ENCODE measurements at regions not wholly inside any gene's neighbourhood (a gene's known extent, or its start where the extent isn't known, plus 50 kb on each side); places are given as distances from the start of the nearest gene placed in this dataset.
A peak's percentile ranks its signal among the peaks of the same experiment; 100 is the strongest.

- peaks cover 0 to 2% of the 10 kb centered on the region in 2 experiments for H3K9me3 ChIP-seq (ENCODE audit: control insufficient read depth in 2 of 2, low read length in 2 of 2)
- Mint-ChIP-seq H3K9me3 (peaks cover 0 to 12% (median 5%) of the 10 kb centered on the region in 7 donors), H3K27me3 (no peaks in the 10 kb centered on the region), H3K27ac (no peak overlapping the region), H3K4me3 (no peak overlapping the region), H3K36me3 (no peaks in the 10 kb centered on the region), H3K4me1 (no peaks in the 10 kb centered on the region)
- no peak overlapping the region for H3K4me3 ChIP-seq (ENCODE audit: low read depth, low read length)
- H3K4me1 ChIP-seq (ENCODE audit: control insufficient read depth, insufficient read depth, low read length, poor library complexity, severe bottlenecking): no peaks in the 10 kb centered on the region
- H3K27me3 ChIP-seq (ENCODE audit: control insufficient read depth, insufficient read depth, low read length): no peaks in the 10 kb centered on the region
- ATAC-seq (ENCODE audit: low read depth in 2 of 2): no peak
- DNase-seq: no peak
- no peaks in the 10 kb centered on the region for H3K36me3 ChIP-seq (ENCODE audit: control insufficient read depth, insufficient read depth, low read length)
- H3K27ac ChIP-seq (ENCODE audit: insufficient read depth, low read length, poor library complexity, severe bottlenecking): no peak overlapping the region
Observed at GRCh38 chr7:15831606-15832005, 145.1 kb upstream of the MEOX2 start.

GRCh38 chr7:15829691-15830090 lies 143.2 kb upstream of the MEOX2 start:
- Mint-ChIP-seq H3K27me3 (no peaks in the 10 kb centered on the region), H3K27ac (no peak overlapping the region), H3K9me3 (peaks cover 0 to 9% (median 3%) of the 10 kb centered on the region in 7 donors), H3K4me1 (no peaks in the 10 kb centered on the region), H3K4me3 (no peak overlapping the region), H3K36me3 (no peaks in the 10 kb centered on the region)
- no peaks in the 10 kb centered on the region for H3K36me3 ChIP-seq (ENCODE audit: control insufficient read depth, insufficient read depth, low read length)
- no peak overlapping the region for H3K27ac ChIP-seq (ENCODE audit: insufficient read depth, low read length, poor library complexity, severe bottlenecking)
- H3K27me3 ChIP-seq (ENCODE audit: control insufficient read depth, insufficient read depth, low read length): no peaks in the 10 kb centered on the region
- H3K4me3 ChIP-seq (ENCODE audit: low read depth, low read length): no peak overlapping the region
- no peak for ATAC-seq (ENCODE audit: low read depth in 2 of 2)
- no peaks in the 10 kb centered on the region for H3K9me3 ChIP-seq (ENCODE audit: control insufficient read depth in 2 of 2, low read length in 2 of 2)
- DNase-seq: no peak
- no peaks in the 10 kb centered on the region for H3K4me1 ChIP-seq (ENCODE audit: control insufficient read depth, insufficient read depth, low read length, poor library complexity, severe bottlenecking)

- Histone ChIP-seq H3K4me1 (ENCODE audit: control insufficient read depth, insufficient read depth, low read length, poor library complexity, severe bottlenecking) (no peaks in the 10 kb centered on the region), H3K27ac (ENCODE audit: insufficient read depth, low read length, poor library complexity, severe bottlenecking) (no peak overlapping the region), H3K9me3 (ENCODE audit: control insufficient read depth in 2 of 2, low read length in 2 of 2) (no peaks in the 10 kb centered on the region), H3K36me3 (ENCODE audit: control insufficient read depth, insufficient read depth, low read length) (no peaks in the 10 kb centered on the region), H3K27me3 (ENCODE audit: control insufficient read depth, insufficient read depth, low read length) (no peaks in the 10 kb centered on the region), H3K4me3 (ENCODE audit: low read depth, low read length) (no peak overlapping the region)
- Mint-ChIP-seq H3K27ac (no peak overlapping the region), H3K4me3 (no peak overlapping the region), H3K36me3 (no peaks in the 10 kb centered on the region), H3K9me3 (peaks cover 0 to 9% (median 3%) of the 10 kb centered on the region in 7 donors), H3K4me1 (no peaks in the 10 kb centered on the region), H3K27me3 (no peaks in the 10 kb centered on the region)
- DNase-seq (no peak), ATAC-seq (ENCODE audit: low read depth in 2 of 2) (no peak)
Observed at GRCh38 chr7:15828881-15829280, 142.4 kb upstream of the MEOX2 start.

GRCh38 chr7:15821484-15822427 lies 135.3 kb upstream of the MEOX2 start:
- DNase-seq (no peak), ATAC-seq (ENCODE audit: low read depth in 2 of 2) (no peak)
- Mint-ChIP-seq H3K27ac (no peak overlapping the region), H3K36me3 (no peaks in the 10 kb centered on the region), H3K27me3 (no peaks in the 10 kb centered on the region), H3K4me3 (no peak overlapping the region), H3K4me1 (no peaks in the 10 kb centered on the region), H3K9me3 (peaks cover 1 to 12% (median 6%) of the 10 kb centered on the region in 7 donors)
- no peaks in the 10 kb centered on the region for H3K9me3 ChIP-seq (ENCODE audit: control insufficient read depth in 2 of 2, low read length in 2 of 2)
- no peaks in the 10 kb centered on the region for H3K36me3 ChIP-seq (ENCODE audit: control insufficient read depth, insufficient read depth, low read length)
- H3K27ac ChIP-seq (ENCODE audit: insufficient read depth, low read length, poor library complexity, severe bottlenecking): no peak overlapping the region
- no peaks in the 10 kb centered on the region for H3K27me3 ChIP-seq (ENCODE audit: control insufficient read depth, insufficient read depth, low read length)
- H3K4me3 ChIP-seq (ENCODE audit: low read depth, low read length): no peak overlapping the region
- no peaks in the 10 kb centered on the region for H3K4me1 ChIP-seq (ENCODE audit: control insufficient read depth, insufficient read depth, low read length, poor library complexity, severe bottlenecking)

GRCh38 chr7:15820319-15820718 lies 133.8 kb upstream of the MEOX2 start:
- H3K27me3 Mint-ChIP-seq: no peaks in the 10 kb centered on the region
- no peaks in the 10 kb centered on the region for H3K9me3 ChIP-seq (ENCODE audit: control insufficient read depth in 2 of 2, low read length in 2 of 2)
- H3K4me1 ChIP-seq (ENCODE audit: control insufficient read depth, insufficient read depth, low read length, poor library complexity, severe bottlenecking): no peaks in the 10 kb centered on the region
- H3K36me3 ChIP-seq (ENCODE audit: control insufficient read depth, insufficient read depth, low read length): no peaks in the 10 kb centered on the region
- H3K4me3 Mint-ChIP-seq: no peak overlapping the region
- ATAC-seq (ENCODE audit: low read depth in 2 of 2) (no peak), DNase-seq (no peak)
- no peak overlapping the region for H3K4me3 ChIP-seq (ENCODE audit: low read depth, low read length)
- H3K36me3 Mint-ChIP-seq: no peaks in the 10 kb centered on the region
- peaks cover 0 to 15% (median 9%) of the 10 kb centered on the region in 7 donors for H3K9me3 Mint-ChIP-seq
- no peaks in the 10 kb centered on the region for H3K4me1 Mint-ChIP-seq
- no peak overlapping the region for H3K27ac ChIP-seq (ENCODE audit: insufficient read depth, low read length, poor library complexity, severe bottlenecking)
- no peaks in the 10 kb centered on the region for H3K27me3 ChIP-seq (ENCODE audit: control insufficient read depth, insufficient read depth, low read length)
- H3K27ac Mint-ChIP-seq: no peak overlapping the region

GRCh38 chr7:15816835-15817426 lies 130.4 kb upstream of the MEOX2 start:
- Histone ChIP-seq H3K27me3 (ENCODE audit: control insufficient read depth, insufficient read depth, low read length) (no peaks in the 10 kb centered on the region), H3K9me3 (ENCODE audit: control insufficient read depth in 2 of 2, low read length in 2 of 2) (no peaks in the 10 kb centered on the region), H3K27ac (ENCODE audit: insufficient read depth, low read length, poor library complexity, severe bottlenecking) (no peak overlapping the region), H3K4me3 (ENCODE audit: low read depth, low read length) (no peak overlapping the region), H3K36me3 (ENCODE audit: control insufficient read depth, insufficient read depth, low read length) (no peaks in the 10 kb centered on the region), H3K4me1 (ENCODE audit: control insufficient read depth, insufficient read depth, low read length, poor library complexity, severe bottlenecking) (no peaks in the 10 kb centered on the region)
- H3K36me3 Mint-ChIP-seq: no peaks in the 10 kb centered on the region
- peak overlapping the region in 1 of 4 donors; percentile 8 for H3K4me3 Mint-ChIP-seq
- no peak for DNase-seq
- no peak for ATAC-seq (ENCODE audit: low read depth in 2 of 2)
- peaks cover 4 to 15% (median 10%) of the 10 kb centered on the region in 7 donors for H3K9me3 Mint-ChIP-seq
- H3K27ac Mint-ChIP-seq: no peak overlapping the region
- no peaks in the 10 kb centered on the region for H3K4me1 Mint-ChIP-seq
- no peaks in the 10 kb centered on the region for H3K27me3 Mint-ChIP-seq

- no peak for DNase-seq
- Mint-ChIP-seq H3K4me3 (no peak overlapping the region), H3K27ac (no peak overlapping the region), H3K27me3 (no peaks in the 10 kb centered on the region), H3K9me3 (peaks cover 4 to 20% (median 12%) of the 10 kb centered on the region in 7 donors), H3K36me3 (no peaks in the 10 kb centered on the region), H3K4me1 (no peaks in the 10 kb centered on the region)
- Histone ChIP-seq H3K4me1 (ENCODE audit: control insufficient read depth, insufficient read depth, low read length, poor library complexity, severe bottlenecking) (no peaks in the 10 kb centered on the region), H3K36me3 (ENCODE audit: control insufficient read depth, insufficient read depth, low read length) (no peaks in the 10 kb centered on the region), H3K27me3 (ENCODE audit: control insufficient read depth, insufficient read depth, low read length) (no peaks in the 10 kb centered on the region), H3K9me3 (ENCODE audit: control insufficient read depth in 2 of 2, low read length in 2 of 2) (no peaks in the 10 kb centered on the region), H3K4me3 (ENCODE audit: low read depth, low read length) (no peak overlapping the region), H3K27ac (ENCODE audit: insufficient read depth, low read length, poor library complexity, severe bottlenecking) (no peak overlapping the region)
- no peak for ATAC-seq (ENCODE audit: low read depth in 2 of 2)
Observed at GRCh38 chr7:15813448-15813847, 127.0 kb upstream of the MEOX2 start.
